HepG2 (cell line): ENCODE measurements at regions not wholly inside any gene's neighbourhood (a gene's known extent, or its start where the extent isn't known, plus 50 kb on each side); places are given as distances from the start of the nearest gene placed in this dataset.

ENCODE experiments used
- ATAC-seq: fragments of 200-7000 bp; cut with Tn5 transposase; 3 replicates; pipeline ENCODE4 v1.9.1; 2020; ENCODE audit warnings: mild to moderate bottlenecking, moderate library complexity
- BruUV-seq: library from RNA; stranded (reverse); fragments of 400-500 nt; replicated peaks from 2 replicates; lab custom pipeline; 2021; lab: Mats Ljungman, UMichigan
- CTCF ChIA-PET: fragments of 300-600 bp; formaldehyde crosslinking; extraction: SDS; loops from one replicate; lab custom pipeline; 2021; ENCODE audit warnings: low total read pairs, inconsistent platforms, low intra/inter-chr PET ratio; lab: Yijun Ruan, JAX
- POLR2A ChIA-PET: fragments of 350-600 bp; sonication (Branson Sonifier 250); formaldehyde crosslinking; loops from one replicate; lab custom pipeline; 2020; ENCODE audit warnings: antibody characterized with exemption, inconsistent platforms; lab: Yijun Ruan, JAX
- DNase-seq: peaks from one replicate; pipeline ENCODE4 v3.0.0-alpha.2; 2015; ENCODE audit warnings: low spot score
- FAIRE-seq: peaks from 3 replicates; lab custom pipeline; 2011; peaks lifted over from hg19 to GRCh38; lab: Jason Lieb, UNC
- H2AFZ ChIP-seq: one replicate; pipeline ENCODE4 v1.6.1; 2011; ENCODE audit warnings: low read length, inconsistent platforms
- H3K27ac ChIP-seq: fragments of 300-600 bp; 3 replicates; pipeline ENCODE4 v1.8.0; 2011; ENCODE audit warnings: mixed run types, mild to moderate bottlenecking, mixed read lengths, low read length, inconsistent platforms; ENCODE audit not compliant: insufficient read depth; ENCODE audit errors: extremely low read length
- H3K27me3 ChIP-seq, 2 experiments: fragments of 200-600 bp in 1 of 2; 2 replicates in 1 of 2; 3 replicates in 1 of 2; pipeline versions ENCODE4 v1.6.0 to v1.8.0; 2011; ENCODE audit warnings: low read length in 2 of 2, mild to moderate bottlenecking in 2 of 2, moderate library complexity in 2 of 2, inconsistent platforms in 1 of 2; ENCODE audit not compliant: insufficient read depth in 2 of 2, control insufficient read depth in 1 of 2
- H3K36me3 ChIP-seq, 2 experiments: fragments of 200-600 bp in 1 of 2; replicated peaks in 1 of 2; 2 replicates in 1 of 2; 3 replicates in 1 of 2; pipeline versions ENCODE4 v1.5.1 to v1.8.0; 2011; ENCODE audit warnings: low read length in 2 of 2, inconsistent platforms in 1 of 2; ENCODE audit not compliant: insufficient read depth in 2 of 2, control insufficient read depth in 1 of 2
- H3K4me1 ChIP-seq: 2 replicates; pipeline ENCODE4 v1.5.1; 2012; ENCODE audit warnings: low read length, inconsistent platforms; ENCODE audit not compliant: insufficient read depth
- H3K4me2 ChIP-seq: 2 replicates; pipeline ENCODE4 v1.6.0; 2011; ENCODE audit warnings: low read depth, low read length, inconsistent platforms
- H3K4me3 ChIP-seq, 3 experiments: fragments of 200-600 bp in 1 of 3; sonication (generic), shearing (Covaris generic) in 1 of 3; replicated peaks in 1 of 3; 2 replicates each; pipeline ENCODE4 v1.5.1; 2011 to 2016; ENCODE audit warnings: low read length in 3 of 3, inconsistent platforms in 2 of 3, low read depth in 2 of 3, mild to moderate bottlenecking in 2 of 3, control low read depth in 1 of 3, mixed read lengths in 1 of 3; ENCODE audit not compliant: insufficient read depth in 1 of 3
- H3K79me2 ChIP-seq: one replicate; pipeline ENCODE4 v1.6.1; 2011; ENCODE audit warnings: low read length, inconsistent platforms; ENCODE audit not compliant: insufficient read depth
- H3K9ac ChIP-seq: 2 replicates; pipeline ENCODE4 v1.6.0; 2011; ENCODE audit warnings: mild to moderate bottlenecking, low read depth, low read length, inconsistent platforms; ENCODE audit not compliant: insufficient read depth
- H3K9me3 ChIP-seq: 2 replicates; pipeline ENCODE4 v1.5.1; 2012; ENCODE audit warnings: mild to moderate bottlenecking, low read length
- H4K20me1 ChIP-seq: 2 replicates; pipeline ENCODE4 v1.6.0; 2011; ENCODE audit warnings: inconsistent platforms, mild to moderate bottlenecking, low read length, moderate library complexity; ENCODE audit not compliant: insufficient read depth
- CHCHD3 ChIP-seq: sonication (generic); formaldehyde crosslinking; IDR thresholded peaks from 2 replicates; pipeline ENCODE4 v1.8.0; 2022; ENCODE audit warnings: mild to moderate bottlenecking, missing genetic modification reagents, moderate library complexity
- FIP1L1 ChIP-seq: fragments of 200-400 bp; formaldehyde crosslinking; IDR thresholded peaks from 2 replicates; pipeline ENCODE4 v1.6.1; 2018; ENCODE audit warnings: low read depth, mild to moderate bottlenecking, low read length, moderate library complexity, borderline replicate concordance; ENCODE audit not compliant: insufficient read depth
- GMEB2 ChIP-seq: IDR thresholded peaks from 2 replicates; pipeline ENCODE4 v1.6.1; 2016; ENCODE audit warnings: missing biosample characterization, missing genetic modification reagents, low read depth
- IKZF4 ChIP-seq: sonication (generic); formaldehyde crosslinking; IDR thresholded peaks from 2 replicates; pipeline ENCODE4 v1.5.1; 2020; ENCODE audit warnings: borderline replicate concordance, mild to moderate bottlenecking, low read depth, missing genetic modification reagents; ENCODE audit errors: not compliant biosample characterization
- ISX ChIP-seq: sonication (generic); formaldehyde crosslinking; conservative IDR thresholded peaks from 2 replicates; pipeline ENCODE4 v1.5.0; 2020; ENCODE audit warnings: missing genetic modification reagents
- MAFF ChIP-seq: IDR thresholded peaks from 2 replicates; pipeline ENCODE4 v1.6.1; 2011; ENCODE audit warnings: low read depth, low read length, improper control_type of control experiment
- MAFK ChIP-seq, 2 experiments: IDR thresholded peaks in 1 of 2; conservative IDR thresholded peaks in 1 of 2; 2 replicates each; pipeline ENCODE4 v1.6.1; 2011; ENCODE audit warnings: improper control_type of control experiment in 2 of 2, low read length in 2 of 2
- PBX2 ChIP-seq: IDR thresholded peaks from 2 replicates; pipeline ENCODE4 v1.6.1; 2016; ENCODE audit warnings: control low read depth
- PLSCR1 ChIP-seq: sonication (generic); formaldehyde crosslinking; IDR thresholded peaks from 2 replicates; pipeline ENCODE4 v1.5.0; 2020; ENCODE audit warnings: missing genetic modification reagents, mild to moderate bottlenecking, borderline replicate concordance
- ZFP41 ChIP-seq: sonication (generic); formaldehyde crosslinking; IDR thresholded peaks from 2 replicates; pipeline ENCODE4 v1.4.0; 2020; ENCODE audit warnings: mild to moderate bottlenecking, missing genetic modification reagents, borderline replicate concordance
- ZNF143 ChIP-seq: sonication (generic); formaldehyde crosslinking; IDR thresholded peaks from 2 replicates; pipeline ENCODE4 v1.4.0; 2020; ENCODE audit warnings: missing genetic modification reagents
- ZNF205 ChIP-seq: IDR thresholded peaks from 2 replicates; pipeline ENCODE4 v1.6.1; 2018; ENCODE audit warnings: missing biosample characterization, missing genetic modification reagents
- ZNF572 ChIP-seq: sonication (generic); formaldehyde crosslinking; IDR thresholded peaks from 2 replicates; pipeline ENCODE4 v1.5.1; 2020; ENCODE audit warnings: mild to moderate bottlenecking, missing genetic modification reagents
- ZNF691 ChIP-seq: sonication (generic); formaldehyde crosslinking; IDR thresholded peaks from 2 replicates; pipeline ENCODE4 v1.4.0; 2020; ENCODE audit warnings: missing genetic modification reagents, low read depth, mild to moderate bottlenecking, borderline replicate concordance
- ZNF7 ChIP-seq: IDR thresholded peaks from 2 replicates; pipeline ENCODE4 v1.6.1; 2016; ENCODE audit warnings: missing biosample characterization, missing genetic modification reagents
- WGBS: methylation state at CpG from one replicate; pipeline ENCODE4 v1.1.6; 2017; ENCODE audit warnings: low lambda C conversion rate; 5-methylcytosine and 5-hydroxymethylcytosine counted together
- in situ Hi-C: cut with HindIII; loops from 2 replicates; pipeline ENCODE4 v1.10.0; 2017; ENCODE audit warnings: low pct_unique_long_range_greater_than_20kb; ENCODE audit not compliant: extremely low pct_ligation_motif_present
- intact Hi-C: fragments of 100-400 bp; cut with micrococcal nuclease; formaldehyde crosslinking; loops from one replicate; pipeline ENCODE4 v1.10.0; 2022; ENCODE audit not compliant: unreplicated experiment

GRCh38 chr2:200247494-200247893 lies 59.0 kb upstream of the SPATS2L start (continued):
- TF ChIP-seq GMEB2 (CRISPR knock-in tag) (no peak), ZNF572 (CRISPR knock-in tag) (no peak), ISX (CRISPR knock-in tag) (no peak), ZNF691 (CRISPR knock-in tag) (no peak), PLSCR1 (CRISPR knock-in tag) (no peak)
- TF ChIP-seq, all 625 proteins: peak for 0

- Histone ChIP-seq H4K20me1 (no peaks in the 10 kb centered on the region), H3K4me2 (peak overlapping the region; percentile 34; the same call in 1 of the 2 replicates), H3K9me3 (no peaks in the 10 kb centered on the region), H3K27me3 (peaks cover 0 to 6% of the 10 kb centered on the region in 2 experiments; a peak in 1 of 5 replicates), H3K4me1 (peaks cover 15% of the 10 kb centered on the region), H3K4me3 (no peak overlapping the region), H3K9ac (no peak overlapping the region), H3K79me2 (no peaks in the 10 kb centered on the region), H3K36me3 (no peaks in the 10 kb centered on the region), H2AFZ (no peak overlapping the region), H3K27ac (no peak overlapping the region)
- ChIA-PET CTCF (no interaction called here), POLR2A (no interaction called here)
- FAIRE-seq, result no peak
- in situ Hi-C loops (no loop called here), intact Hi-C loops (no loop called here)
- DNase-seq, result no peak
- no TSS peak for BruUV-seq
- peak; percentile 44; the same call in 2 of the 3 replicates for ATAC-seq
- WGBS, result 43% methylated on average over 8 of the region's 8 CpGs
- TF ChIP-seq ZNF7 (no peak), FIP1L1 (no peak), ZNF205 (CRISPR knock-in tag) (no peak), PBX2 (CRISPR knock-in tag) (no peak), IKZF4 (CRISPR knock-in tag) (no peak), ZFP41 (no peak), MAFF (peak; percentile 39; the same call in 1 of the 2 replicates), MAFK (conservative IDR thresholded peaks at IDR 0.05 in 1 of 2, IDR thresholded peaks at IDR 0.05 in 1 of 2; ENCODE audit: low read length in 2 of 2) (peak; percentile 14 to 37; a peak in 2 of 4 replicates), CHCHD3 (CRISPR knock-in tag) (no peak), ZNF143 (no peak)
Measured at GRCh38 chr2:200252265-200253067, 54.0 kb upstream of the SPATS2L start.
